GM19035 (cell line): ENCODE measurements at regions not wholly inside any gene's neighbourhood (a gene's known extent, or its start where the extent isn't known, plus 50 kb on each side); places are given as distances from the start of the nearest gene placed in this dataset.

Source experiments
- ATAC-seq: cut with Tn5 transposase; IDR thresholded peaks from one replicate; pipeline ENCODE4 v1.9.1; 2021; ENCODE audit not compliant: unreplicated experiment

- no peak for ATAC-seq
Measured at GRCh38 chr6:145485288-145485687, 250.0 kb downstream of the EPM2A start.

- ATAC-seq, result no peak
Measured at GRCh38 chr6:145486306-145486705, 249.0 kb downstream of the EPM2A start.

GRCh38 chr6:145489583-145489982, 245.7 kb downstream of the EPM2A start:
- no peak for ATAC-seq

GRCh38 chr6:145490068-145490467, 245.3 kb downstream of the EPM2A start:
- no peak for ATAC-seq

- ATAC-seq, result no peak
Measured at GRCh38 chr6:145491126-145491525, 244.2 kb downstream of the EPM2A start.

- no peak for ATAC-seq
Measured at GRCh38 chr6:145497006-145497405, 238.3 kb downstream of the EPM2A start.

GRCh38 chr6:145498425-145498824, 236.9 kb downstream of the EPM2A start:
- peak; percentile 63 for ATAC-seq

- no peak for ATAC-seq
Measured at GRCh38 chr6:145502416-145502815, 232.9 kb downstream of the EPM2A start.

- no peak for ATAC-seq
Measured at GRCh38 chr6:145506136-145506535, 229.2 kb downstream of the EPM2A start.

GRCh38 chr6:145506565-145506964, 228.8 kb downstream of the EPM2A start:
- ATAC-seq, result no peak

- ATAC-seq, result no peak
Measured at GRCh38 chr6:145507239-145507638, 228.1 kb downstream of the EPM2A start.

- ATAC-seq, result no peak
Measured at GRCh38 chr6:145508107-145508506, 227.2 kb downstream of the EPM2A start.

GRCh38 chr6:145517492-145517891, 217.8 kb downstream of the EPM2A start:
- ATAC-seq, result no peak

GRCh38 chr6:145525038-145525437, 210.3 kb downstream of the EPM2A start:
- ATAC-seq, result no peak

- ATAC-seq, result no peak
Measured at GRCh38 chr6:145529582-145529981, 205.7 kb downstream of the EPM2A start.

- no peak for ATAC-seq
Measured at GRCh38 chr6:145530454-145530853, 204.9 kb downstream of the EPM2A start.

GRCh38 chr6:145531032-145531431, 204.3 kb downstream of the EPM2A start:
- ATAC-seq, result no peak

GRCh38 chr6:145531822-145532221, 203.5 kb downstream of the EPM2A start:
- no peak for ATAC-seq

GRCh38 chr6:145532361-145532760, 203.0 kb downstream of the EPM2A start:
- ATAC-seq, result no peak

GRCh38 chr6:145534989-145535388, 200.3 kb downstream of the EPM2A start:
- no peak for ATAC-seq

GRCh38 chr6:145538989-145539388, 196.3 kb downstream of the EPM2A start:
- no peak for ATAC-seq

- no peak for ATAC-seq
Measured at GRCh38 chr6:145539831-145540230, 195.5 kb downstream of the EPM2A start.

- no peak for ATAC-seq
Measured at GRCh38 chr6:145540741-145541140, 194.6 kb downstream of the EPM2A start.

GRCh38 chr6:145544041-145544440, 191.3 kb downstream of the EPM2A start:
- ATAC-seq, result no peak
